ENCODE measurements at regions not wholly inside any gene's neighbourhood (a gene's known extent, or its start where the extent isn't known, plus 50 kb on each side); places are given as distances from the start of the nearest gene placed in this dataset.
A peak's percentile ranks its signal among the peaks of the same experiment; 100 is the strongest.

- no peak for DNase-seq
Measured at GRCh38 chr7:115441033-115441432, 519.1 kb downstream of the MDFIC start.

GRCh38 chr7:115435178-115435577 lies 513.3 kb downstream of the MDFIC start:
- no peak for DNase-seq

GRCh38 chr7:115429918-115430317 lies 508.0 kb downstream of the MDFIC start:
- no peak for DNase-seq

- no peak for DNase-seq
Measured at GRCh38 chr7:115417662-115418061, 495.8 kb downstream of the MDFIC start.

- no peak for DNase-seq
Measured at GRCh38 chr7:115410972-115411686, 489.2 kb downstream of the MDFIC start.

- no peak for DNase-seq
Measured at GRCh38 chr7:115410434-115410820, 488.5 kb downstream of the MDFIC start.

- no peak for DNase-seq
Measured at GRCh38 chr7:115409682-115410433, 488.0 kb downstream of the MDFIC start.

GRCh38 chr7:115406219-115406618 lies 484.3 kb downstream of the MDFIC start:
- no peak for DNase-seq

- DNase-seq, result no peak
Measured at GRCh38 chr7:115387137-115387536, 465.2 kb downstream of the MDFIC start.

- DNase-seq, result no peak
Measured at GRCh38 chr7:115379321-115379720, 457.4 kb downstream of the MDFIC start.

- DNase-seq, result no peak
Measured at GRCh38 chr7:115368998-115369397, 447.1 kb downstream of the MDFIC start.

- DNase-seq, result no peak
Measured at GRCh38 chr7:115363916-115364315, 442.0 kb downstream of the MDFIC start.

- DNase-seq, result no peak
Measured at GRCh38 chr7:115359955-115360354, 438.1 kb downstream of the MDFIC start.

GRCh38 chr7:115359119-115359518 lies 437.2 kb downstream of the MDFIC start:
- no peak for DNase-seq

- DNase-seq, result no peak
Measured at GRCh38 chr7:115357703-115357999, 435.8 kb downstream of the MDFIC start.

GRCh38 chr7:115356999-115357702 lies 435.3 kb downstream of the MDFIC start:
- DNase-seq, result no peak

- DNase-seq, result peak; percentile 10
Measured at GRCh38 chr7:115356139-115356746, 434.3 kb downstream of the MDFIC start.

GRCh38 chr7:115354925-115355324 lies 433.0 kb downstream of the MDFIC start:
- no peak for DNase-seq

- no peak for DNase-seq
Measured at GRCh38 chr7:115352375-115352774, 430.5 kb downstream of the MDFIC start.

GRCh38 chr7:115350764-115351163 lies 428.9 kb downstream of the MDFIC start:
- no peak for DNase-seq

GRCh38 chr7:115349635-115350034 lies 427.7 kb downstream of the MDFIC start:
- no peak for DNase-seq

GRCh38 chr7:115346685-115347084 lies 424.8 kb downstream of the MDFIC start:
- no peak for DNase-seq

GRCh38 chr7:115340828-115341227 lies 418.9 kb downstream of the MDFIC start:
- DNase-seq, result no peak

- DNase-seq, result no peak
Measured at GRCh38 chr7:115338016-115338415, 416.1 kb downstream of the MDFIC start.
